GM23248 (cell line): ENCODE measurements at regions not wholly inside any gene's neighbourhood (a gene's known extent, or its start where the extent isn't known, plus 50 kb on each side); places are given as distances from the start of the nearest gene placed in this dataset.

Experiments used
- DNase-seq: peaks from one replicate; pipeline ENCODE4 v3.0.0-alpha.2; 2015
- H2AFZ ChIP-seq: fragments of 200-600 bp; sonication (generic); 2 replicates; pipeline ENCODE4 v1.6.1; 2016; ENCODE audit warnings: antibody characterized with exemption
- H3F3A ChIP-seq: fragments of 200-600 bp; sonication (generic); 2 replicates; pipeline ENCODE4 v1.6.1; 2016; ENCODE audit warnings: mild to moderate bottlenecking, antibody characterized with exemption, mixed run types; ENCODE audit not compliant: insufficient read depth
- H3K27ac ChIP-seq: fragments of 200-600 bp; sonication (generic); 2 replicates; pipeline ENCODE4 v1.5.1; 2016; ENCODE audit warnings: mild to moderate bottlenecking
- H3K27me3 ChIP-seq: fragments of 200-600 bp; sonication (generic); replicated peaks from 2 replicates; pipeline ENCODE4 v1.6.1; 2016; ENCODE audit warnings: mild to moderate bottlenecking; ENCODE audit not compliant: insufficient read depth
- H3K36me3 ChIP-seq: fragments of 200-600 bp; sonication (generic); 2 replicates; pipeline ENCODE4 v1.6.1; 2016; ENCODE audit warnings: low read depth, mild to moderate bottlenecking
- H3K4me1 ChIP-seq: fragments of 200-600 bp; sonication (generic); 2 replicates; pipeline ENCODE4 v1.6.1; 2016; ENCODE audit warnings: mild to moderate bottlenecking; ENCODE audit not compliant: insufficient read depth
- H3K4me2 ChIP-seq: fragments of 200-600 bp; sonication (generic); one replicate; pipeline ENCODE4 v1.6.1; 2016; ENCODE audit warnings: mild to moderate bottlenecking; ENCODE audit not compliant: unreplicated experiment
- H3K4me3 ChIP-seq: fragments of 200-600 bp; sonication (generic); 2 replicates; pipeline ENCODE4 v1.5.1; 2016; ENCODE audit warnings: mild to moderate bottlenecking
- H3K79me2 ChIP-seq: fragments of 200-600 bp; sonication (generic); 2 replicates; pipeline ENCODE4 v1.6.1; 2016; ENCODE audit warnings: mild to moderate bottlenecking; ENCODE audit not compliant: insufficient read depth
- H3K9ac ChIP-seq: fragments of 200-600 bp; sonication (generic); 2 replicates; pipeline ENCODE4 v1.6.1; 2016; ENCODE audit warnings: mild to moderate bottlenecking
- H3K9me2 ChIP-seq: fragments of 200-600 bp; sonication (generic); 2 replicates; pipeline ENCODE4 v1.6.1; 2016; ENCODE audit warnings: mixed run types, mild to moderate bottlenecking, moderate library complexity; ENCODE audit not compliant: insufficient read depth
- H3K9me3 ChIP-seq: fragments of 200-600 bp; sonication (generic); one replicate; pipeline ENCODE4 v1.6.1; 2017; ENCODE audit warnings: low read depth
- H4K20me1 ChIP-seq: fragments of 200-600 bp; sonication (generic); 2 replicates; pipeline ENCODE4 v1.6.0; 2016; ENCODE audit not compliant: insufficient read depth
- EZH2 ChIP-seq: fragments of 200-600 bp; sonication (generic); IDR thresholded peaks from 2 replicates; pipeline ENCODE4 v1.6.1; 2018; ENCODE audit warnings: antibody characterized with exemption, mild to moderate bottlenecking; ENCODE audit not compliant: insufficient read depth, poor library complexity, severe bottlenecking
- EZH2phosphoT487 ChIP-seq: fragments of 200-600 bp; sonication (generic); IDR thresholded peaks from 2 replicates; pipeline ENCODE4 v1.6.1; 2018; ENCODE audit warnings: antibody characterized with exemption, moderate library complexity, mild to moderate bottlenecking, low read depth; ENCODE audit not compliant: insufficient read depth
- WGBS, 2 experiments: methylation state at CpG; one replicate each; pipeline ENCODE4 v1.1.6; 2015 to 2017; ENCODE audit warnings: low lambda C conversion rate in 2 of 2, low coverage in 1 of 2; ENCODE audit errors: missing lambda C conversion rate in 2 of 2; 5-methylcytosine and 5-hydroxymethylcytosine counted together
- in situ Hi-C: fragments of 300-500 bp; cut with MboI; formaldehyde crosslinking; loops from 2 replicates; pipeline ENCODE4 v1.15.0; 2020

DNA sequence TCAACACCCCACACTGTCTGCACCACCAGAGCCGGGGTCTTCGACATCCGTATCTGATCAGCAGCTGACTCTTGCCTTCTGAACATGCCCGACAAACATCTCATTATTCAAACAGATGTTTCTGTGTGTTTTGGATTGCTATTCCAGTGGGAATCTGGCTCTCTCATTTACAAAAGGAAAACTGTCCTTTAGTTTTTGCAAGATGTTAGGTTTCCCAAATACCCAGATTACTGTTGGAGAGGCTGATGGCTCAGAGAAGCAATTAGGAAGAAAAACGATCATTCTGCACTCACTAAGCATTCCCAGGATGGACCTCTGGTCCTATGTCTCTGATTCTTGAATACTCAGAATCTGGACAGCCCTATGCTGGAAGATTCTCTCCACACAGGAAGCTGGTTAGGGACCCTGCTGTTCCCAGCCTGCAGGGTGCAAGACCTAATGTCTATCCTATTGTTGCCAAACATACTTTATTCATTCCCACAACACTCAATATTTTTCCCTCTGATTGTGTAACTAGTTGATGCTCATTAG lies 532.9 kb downstream of the CDH26 start:
- Histone ChIP-seq H3K27me3 (no peaks in the 10 kb centered on the region), H4K20me1 (no peaks in the 10 kb centered on the region)

DNA sequence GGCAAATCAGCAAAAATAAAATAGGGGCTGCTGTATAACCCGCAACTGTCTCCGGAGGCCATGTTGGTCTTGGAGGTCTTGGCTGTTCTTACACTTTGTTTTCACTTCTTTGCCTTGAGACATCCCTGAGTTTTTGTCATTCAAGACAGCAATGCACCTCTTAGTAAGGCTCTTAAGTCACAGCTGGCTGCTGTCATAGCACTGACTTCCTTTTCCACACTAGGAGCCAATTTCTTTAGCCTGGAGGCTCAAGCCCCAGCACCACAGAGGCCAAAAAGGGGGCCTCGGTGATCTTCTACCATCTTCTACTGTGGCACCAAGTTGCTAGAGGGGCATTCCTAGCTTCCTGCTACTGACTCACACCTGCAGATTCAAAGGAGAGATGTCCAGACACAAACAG lies 536.3 kb downstream of the CDH26 start:
- Histone ChIP-seq H3K9me2 (no peaks in the 10 kb centered on the region), H3K9me3 (no peaks in the 10 kb centered on the region), H3F3A (no peaks in the 10 kb centered on the region), H4K20me1 (no peaks in the 10 kb centered on the region), H3K36me3 (no peaks in the 10 kb centered on the region), H3K27me3 (no peaks in the 10 kb centered on the region), H3K79me2 (no peaks in the 10 kb centered on the region), H3K4me1 (no peaks in the 10 kb centered on the region), H3K27ac (no peak overlapping the region), H3K9ac (no peak overlapping the region), H3K4me3 (no peak overlapping the region), H3K4me2 (no peak overlapping the region), H2AFZ (no peak overlapping the region)
- 59 to 69% methylated on average over 3 of the region's 3 CpGs for WGBS, 2 experiments
- TF ChIP-seq EZH2 (no peak), EZH2phosphoT487 (no peak)
- DNase-seq, result no peak
- in situ Hi-C loops, result no loop called here

More for the DNA sequence above, 532.9 kb downstream of the CDH26 start:
- Histone ChIP-seq H3K9me3 (no peaks in the 10 kb centered on the region), H3K4me1 (no peaks in the 10 kb centered on the region), H3F3A (no peaks in the 10 kb centered on the region), H3K79me2 (no peaks in the 10 kb centered on the region), H3K4me3 (no peak overlapping the region), H2AFZ (no peak overlapping the region), H3K36me3 (no peaks in the 10 kb centered on the region), H3K27ac (no peak overlapping the region), H3K9ac (no peak overlapping the region), H3K4me2 (no peak overlapping the region), H3K9me2 (no peaks in the 10 kb centered on the region)
- no peak for DNase-seq
- WGBS, 2 experiments, result 11 to 20% methylated on average over 5 of the region's 5 CpGs
- TF ChIP-seq EZH2phosphoT487 (no peak), EZH2 (no peak)
- in situ Hi-C loops, result no loop called here

DNA sequence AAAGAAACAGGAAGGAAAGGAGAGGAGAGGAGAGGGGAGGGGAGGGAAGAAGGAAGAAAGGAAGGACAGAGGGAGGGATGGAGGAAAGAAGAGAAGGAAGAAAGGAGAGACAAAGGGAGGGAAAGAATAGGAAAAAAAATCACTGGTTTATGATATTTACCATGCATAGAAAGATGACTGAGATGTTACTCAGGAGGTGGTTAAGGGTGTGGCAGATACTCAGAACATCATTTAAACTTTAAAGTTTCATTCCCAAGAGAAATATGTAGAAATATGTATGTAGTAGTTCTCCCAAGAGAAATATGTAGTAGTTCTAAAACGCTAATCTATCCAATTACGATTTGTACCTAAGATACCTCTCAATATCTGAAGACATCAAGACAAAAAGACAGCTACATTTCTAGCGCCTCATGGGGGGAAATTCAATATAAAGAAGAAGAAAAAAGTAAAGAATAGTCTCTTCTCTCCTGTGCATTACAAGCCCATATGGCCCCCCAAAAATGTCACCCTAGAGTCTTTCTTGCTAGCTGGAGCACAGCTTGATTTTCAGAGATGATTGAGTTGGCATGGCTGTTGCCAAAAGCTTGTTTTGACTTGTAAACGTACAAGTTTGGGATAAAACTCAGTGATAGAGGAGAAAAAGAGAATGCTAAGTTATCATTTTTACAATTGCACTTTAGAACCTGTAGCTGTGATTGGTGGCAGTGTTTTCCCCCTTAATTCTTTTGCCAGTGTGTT lies 539.2 kb downstream of the CDH26 start:
- TF ChIP-seq EZH2 (no peak), EZH2phosphoT487 (no peak)
- no peaks in the 10 kb centered on the region for H3K79me2 ChIP-seq
- no peaks in the 10 kb centered on the region for H3K36me3 ChIP-seq
- in situ Hi-C loops, result no loop called here
- H3K9ac ChIP-seq, result no peak overlapping the region
- H3F3A ChIP-seq, result no peaks in the 10 kb centered on the region
- H4K20me1 ChIP-seq, result no peaks in the 10 kb centered on the region
- no peaks in the 10 kb centered on the region for H3K4me1 ChIP-seq
- DNase-seq, result no peak
- H3K4me2 ChIP-seq, result no peak overlapping the region
- H3K9me2 ChIP-seq, result no peaks in the 10 kb centered on the region
- 23 to 27% methylated on average over 4 of the region's 4 CpGs for WGBS, 2 experiments
- H3K9me3 ChIP-seq, result no peaks in the 10 kb centered on the region
- no peak overlapping the region for H3K4me3 ChIP-seq
- no peaks in the 10 kb centered on the region for H3K27me3 ChIP-seq
- no peak overlapping the region for H3K27ac ChIP-seq
- H2AFZ ChIP-seq, result no peak overlapping the region

DNA sequence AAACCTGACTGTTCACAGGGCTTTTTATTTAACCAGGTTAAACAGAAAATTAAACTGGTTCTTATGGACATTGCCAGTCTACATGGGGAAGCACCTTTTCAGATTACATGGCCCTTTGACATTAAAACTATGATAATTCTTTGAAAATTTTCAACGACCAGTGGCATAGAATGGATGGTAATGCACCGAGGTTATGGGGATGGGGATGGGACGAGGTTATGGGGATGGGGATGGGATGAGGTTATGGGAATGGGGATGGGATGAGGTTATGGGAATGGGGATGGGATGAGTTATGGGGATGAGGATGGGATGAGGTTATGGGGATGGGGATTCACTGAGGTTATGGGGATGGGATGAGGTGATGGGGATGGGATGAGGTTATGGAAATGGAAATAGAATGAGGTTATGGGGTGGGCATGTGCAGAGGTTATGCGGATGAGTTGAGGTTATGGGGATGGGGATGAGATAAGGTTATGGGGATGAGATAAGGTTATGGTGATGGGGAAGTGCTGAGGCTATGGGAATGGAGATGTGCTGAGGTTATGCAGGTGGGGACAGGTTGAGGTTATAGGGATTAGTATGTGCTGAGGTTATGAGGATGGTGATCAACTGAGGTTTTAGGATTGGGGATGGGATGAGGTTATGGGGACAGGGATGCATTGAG lies 541.9 kb downstream of the CDH26 start:
- in situ Hi-C loops, result no loop called here
- Histone ChIP-seq H3F3A (no peaks in the 10 kb centered on the region), H3K4me2 (no peak overlapping the region), H3K4me1 (no peaks in the 10 kb centered on the region), H3K9me2 (no peaks in the 10 kb centered on the region), H3K9ac (no peak overlapping the region), H2AFZ (no peak overlapping the region), H4K20me1 (no peaks in the 10 kb centered on the region), H3K27me3 (no peaks in the 10 kb centered on the region), H3K79me2 (no peaks in the 10 kb centered on the region), H3K27ac (no peak overlapping the region), H3K36me3 (no peaks in the 10 kb centered on the region), H3K9me3 (no peaks in the 10 kb centered on the region), H3K4me3 (no peak overlapping the region)
- TF ChIP-seq EZH2phosphoT487 (no peak), EZH2 (no peak)
- 40 to 58% methylated on average over 4 of the region's 4 CpGs for WGBS, 2 experiments
- no peak for DNase-seq
